IMR-90 (cell line): ENCODE measurements at regions not wholly inside any gene's neighbourhood (a gene's known extent, or its start where the extent isn't known, plus 50 kb on each side); places are given as distances from the start of the nearest gene placed in this dataset.

ENCODE experiments used
- BHLHE40 ChIP-seq: fragments of 150-350 bp; IDR thresholded peaks from 2 replicates; pipeline ENCODE4 v1.6.1; 2016; ENCODE audit warnings: mild to moderate bottlenecking, low read depth, low read length
- CTCF ChIP-seq: conservative IDR thresholded peaks from 2 replicates; pipeline ENCODE4 v1.5.1; 2012; ENCODE audit warnings: mild to moderate bottlenecking, low read depth, low read length, improper control_type of control experiment
- MAZ ChIP-seq: IDR thresholded peaks from 2 replicates; pipeline ENCODE4 v1.6.1; 2012; ENCODE audit warnings: low read depth, mild to moderate bottlenecking, low read length, improper control_type of control experiment, moderate library complexity, borderline replicate concordance
- POLR2A ChIP-seq: IDR thresholded peaks from 2 replicates; pipeline ENCODE4 v1.6.1; 2012; ENCODE audit warnings: mild to moderate bottlenecking, low read depth, low read length
- RAD21 ChIP-seq: IDR thresholded peaks from 2 replicates; pipeline ENCODE4 v1.6.1; 2012; ENCODE audit warnings: low read length, improper control_type of control experiment
- RFX5 ChIP-seq: IDR thresholded peaks from 2 replicates; pipeline ENCODE4 v1.8.0; 2012; ENCODE audit warnings: low read depth, mild to moderate bottlenecking, low read length, moderate library complexity
- SMC3 ChIP-seq: fragments of 150-350 bp; IDR thresholded peaks from 2 replicates; pipeline ENCODE4 v1.6.1; 2016; ENCODE audit warnings: low read depth, mild to moderate bottlenecking, antibody characterized with exemption, low read length, moderate library complexity

DNA sequence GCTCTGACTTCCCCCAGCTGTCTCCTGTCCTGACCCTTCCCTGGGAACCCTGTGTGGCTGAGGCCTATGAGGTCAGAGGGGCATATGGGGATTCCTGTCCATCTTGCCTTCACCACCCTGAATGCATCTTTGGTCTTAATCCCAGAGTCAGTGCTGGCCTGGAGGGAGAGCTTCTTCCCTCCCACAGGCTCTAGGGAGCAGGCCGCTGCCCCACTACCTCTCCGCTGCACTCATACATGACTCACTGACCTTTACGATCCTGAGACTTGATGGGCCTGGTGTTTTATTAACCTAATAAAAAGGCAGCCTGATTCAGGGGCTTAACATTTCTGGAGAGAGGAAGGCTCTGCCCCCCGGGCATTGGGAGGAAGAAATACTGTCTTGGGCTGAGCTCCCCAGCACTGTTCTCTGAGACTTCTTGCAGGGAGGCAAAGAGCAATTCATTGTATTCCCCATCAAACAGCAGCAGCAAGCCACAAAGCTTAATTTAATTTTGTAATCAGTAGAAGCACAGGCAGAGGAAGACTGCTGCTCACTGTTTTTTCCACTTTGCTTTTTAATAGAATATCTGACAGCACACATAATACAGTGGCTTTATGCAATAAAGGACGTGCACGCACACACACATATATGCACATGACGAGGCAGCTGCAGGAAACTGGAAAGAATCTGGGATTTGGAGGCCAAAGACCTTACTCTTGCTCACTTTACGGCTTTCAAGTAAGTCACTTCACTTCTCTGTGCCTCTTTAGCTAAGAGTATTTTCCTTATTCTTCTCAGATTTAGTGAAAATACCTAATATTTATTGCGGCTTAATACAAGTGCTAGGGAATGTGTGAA, 89.2 kb upstream of the GRIK3 start:
- TF ChIP-seq POLR2A (no peak), CTCF (no peak), RAD21 (no peak), SMC3 (no peak), MAZ (no peak), BHLHE40 (no peak), RFX5 (no peak)
